Caco-2 (cell line): ENCODE measurements at regions not wholly inside any gene's neighbourhood (a gene's known extent, or its start where the extent isn't known, plus 50 kb on each side); places are given as distances from the start of the nearest gene placed in this dataset.
A peak's percentile ranks its signal among the peaks of the same experiment; 100 is the strongest.

ENCODE experiments used
- BruUV-seq: library from RNA; stranded (reverse); fragments of 400-500 nt; replicated peaks from 2 replicates; lab custom pipeline; 2021; lab: Mats Ljungman, UMichigan
- CTCF ChIA-PET: fragments of 300-600 bp; sonication (Branson Sonifier 250); formaldehyde crosslinking; loops from one replicate; lab custom pipeline; 2022; ENCODE audit warnings: antibody characterized with exemption; lab: Charles Lee
- POLR2A ChIA-PET: fragments of 300-600 bp; sonication (Branson Sonifier 250); formaldehyde crosslinking; loops from one replicate; lab custom pipeline; 2022; ENCODE audit warnings: antibody characterized with exemption; lab: Charles Lee
- DNase-seq, 2 experiments: peaks; one replicate each; pipeline versions ENCODE4 v3.0.0 to v3.0.0-alpha.2; 2020 to 2022
- H3K27me3 ChIP-seq: replicated peaks from 2 replicates; pipeline ENCODE4 v1.6.0; 2011; ENCODE audit warnings: low read length; ENCODE audit not compliant: control insufficient read depth, insufficient read depth
- H3K36me3 ChIP-seq: 2 replicates; pipeline ENCODE4 v1.5.1; 2011; ENCODE audit warnings: low read length; ENCODE audit not compliant: control insufficient read depth, insufficient read depth
- H3K4me1 ChIP-seq: fragments of 250-450 bp; sonication (Bioruptor Pico); 2 replicates; pipeline ENCODE4 v1.5.1; 2020; ENCODE audit warnings: mild to moderate bottlenecking
- H3K4me3 ChIP-seq: 2 replicates; pipeline ENCODE4 v1.5.1; 2011; ENCODE audit warnings: low read depth, mild to moderate bottlenecking, control low read depth, low read length
- H3K9me3 ChIP-seq: fragments of 250-450 bp; sonication (Bioruptor Pico); 2 replicates; pipeline ENCODE4 v1.5.1; 2020; ENCODE audit warnings: mild to moderate bottlenecking, moderate library complexity
- H3K27ac Mint-ChIP-seq: one replicate; pipeline ENCODE4 v1.8.0; 2022; ENCODE audit warnings: mixed read lengths; ENCODE audit not compliant: unreplicated experiment
- H3K27me3 Mint-ChIP-seq: one replicate; pipeline ENCODE4 v1.8.0; 2022; ENCODE audit warnings: mixed read lengths; ENCODE audit not compliant: insufficient read depth, unreplicated experiment
- H3K36me3 Mint-ChIP-seq: one replicate; pipeline ENCODE4 v1.8.0; 2022; ENCODE audit warnings: mild to moderate bottlenecking, mixed read lengths; ENCODE audit not compliant: insufficient read depth, unreplicated experiment
- H3K4me1 Mint-ChIP-seq: one replicate; pipeline ENCODE4 v1.8.0; 2022; ENCODE audit warnings: low read depth, mixed read lengths; ENCODE audit not compliant: unreplicated experiment
- H3K4me3 Mint-ChIP-seq: one replicate; pipeline ENCODE4 v1.8.0; 2022; ENCODE audit warnings: mild to moderate bottlenecking, moderate library complexity, mixed read lengths; ENCODE audit not compliant: unreplicated experiment
- H3K9me3 Mint-ChIP-seq: one replicate; pipeline ENCODE4 v1.8.0; 2022; ENCODE audit warnings: mixed read lengths; ENCODE audit not compliant: unreplicated experiment
- CTCF ChIP-seq, 2 experiments: fragments of 200-600 bp in 1 of 2; IDR thresholded peaks; 1 replicate in 1 of 2; 2 replicates in 1 of 2; pipeline versions ENCODE4 v1.5.1 to v1.8.0; 2011 to 2022; ENCODE audit warnings: antibody characterized with exemption in 1 of 2, control low read depth in 1 of 2, inconsistent platforms in 1 of 2, low read depth in 1 of 2, low read length in 1 of 2, mild to moderate bottlenecking in 1 of 2, moderate library complexity in 1 of 2; ENCODE audit not compliant: insufficient read depth in 1 of 2, severe bottlenecking in 1 of 2, unreplicated experiment in 1 of 2
- intact Hi-C: fragments of 100-400 bp; cut with micrococcal nuclease; formaldehyde crosslinking; loops from one replicate; pipeline ENCODE4 v1.10.0; 2022; ENCODE audit not compliant: unreplicated experiment

DNA sequence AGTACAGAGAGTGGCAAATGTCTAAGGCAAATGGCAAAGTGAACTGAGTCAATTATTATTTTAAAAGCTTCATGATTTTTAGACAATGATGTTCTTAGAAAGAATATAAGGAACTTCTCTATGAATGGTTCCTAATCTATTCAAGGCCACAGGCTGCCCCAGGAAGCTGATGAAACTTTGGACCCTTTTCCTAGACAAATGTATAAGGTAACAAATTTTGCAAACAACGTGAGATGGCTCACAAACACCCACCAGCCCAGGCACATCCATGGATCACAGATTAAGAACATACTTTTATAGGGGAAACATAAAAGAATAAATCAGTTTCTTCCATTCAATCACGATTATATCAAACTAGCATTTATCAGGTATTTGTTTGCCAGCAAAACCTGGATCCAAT lies 659.0 kb downstream of the IRS1 start:
- Mint-ChIP-seq H3K27ac (no peak overlapping the region), H3K27me3 (no peaks in the 10 kb centered on the region), H3K4me1 (peaks cover 8% of the 10 kb centered on the region), H3K4me3 (no peak overlapping the region), H3K36me3 (no peaks in the 10 kb centered on the region), H3K9me3 (peaks cover 3% of the 10 kb centered on the region)
- no peak for DNase-seq
- Histone ChIP-seq H3K4me1 (peaks cover 17% of the 10 kb centered on the region), H3K9me3 (no peaks in the 10 kb centered on the region), H3K4me3 (no peak overlapping the region), H3K36me3 (no peaks in the 10 kb centered on the region), H3K27me3 (no peaks in the 10 kb centered on the region)
- TF ChIP-seq CTCF (IDR thresholded peaks at IDR 0.05; ENCODE audit: insufficient read depth in 1 of 2, low read depth in 1 of 2, low read length in 1 of 2, severe bottlenecking in 1 of 2, unreplicated experiment in 1 of 2), result no peak
- BruUV-seq, result no TSS peak
- ChIA-PET CTCF (no interaction called here), POLR2A (no interaction called here)
- intact Hi-C loops, result no loop called here

GRCh38 chr2:226139759-226140158 lies 659.9 kb downstream of the IRS1 start:
- H3K36me3 ChIP-seq, result no peaks in the 10 kb centered on the region
- Mint-ChIP-seq H3K27ac (no peak overlapping the region), H3K4me3 (no peak overlapping the region), H3K4me1 (peaks cover 12% of the 10 kb centered on the region), H3K36me3 (no peaks in the 10 kb centered on the region), H3K9me3 (peaks cover 10% of the 10 kb centered on the region), H3K27me3 (no peaks in the 10 kb centered on the region)
- CTCF ChIA-PET, result no interaction called here
- no peaks in the 10 kb centered on the region for H3K9me3 ChIP-seq
- no peak for DNase-seq
- intact Hi-C loops, result no loop called here
- no TSS peak for BruUV-seq
- H3K4me3 ChIP-seq, result no peak overlapping the region
- H3K27me3 ChIP-seq, result no peaks in the 10 kb centered on the region
- POLR2A ChIA-PET, result no interaction called here
- no peak for TF ChIP-seq CTCF (IDR thresholded peaks at IDR 0.05; ENCODE audit: insufficient read depth in 1 of 2, low read depth in 1 of 2, low read length in 1 of 2, severe bottlenecking in 1 of 2, unreplicated experiment in 1 of 2)
- peaks cover 17% of the 10 kb centered on the region for H3K4me1 ChIP-seq

GRCh38 chr2:226137201-226137811 lies 662.3 kb downstream of the IRS1 start:
- Histone ChIP-seq H3K4me3 (no peak overlapping the region), H3K27me3 (no peaks in the 10 kb centered on the region), H3K4me1 (peaks cover 17% of the 10 kb centered on the region), H3K36me3 (no peaks in the 10 kb centered on the region), H3K9me3 (no peaks in the 10 kb centered on the region)
- Mint-ChIP-seq H3K27ac (peak overlapping the region; percentile 47), H3K4me3 (no peak overlapping the region), H3K36me3 (no peaks in the 10 kb centered on the region), H3K27me3 (no peaks in the 10 kb centered on the region), H3K4me1 (peaks cover 12% of the 10 kb centered on the region), H3K9me3 (peaks cover 10% of the 10 kb centered on the region)
- ChIA-PET POLR2A (no interaction called here), CTCF (no interaction called here)
- BruUV-seq, result no TSS peak
- DNase-seq, result peak; percentile 27 to 43
- no peak for TF ChIP-seq CTCF (IDR thresholded peaks at IDR 0.05; ENCODE audit: insufficient read depth in 1 of 2, low read depth in 1 of 2, low read length in 1 of 2, severe bottlenecking in 1 of 2, unreplicated experiment in 1 of 2)
- intact Hi-C loops, result loop anchor here (1.0 kb wide), 1 partner anchor 23 kb away; no protein-coding TSS in a partner anchor
